ENCODE measurements at regions not wholly inside any gene's neighbourhood (a gene's known extent, or its start where the extent isn't known, plus 50 kb on each side); places are given as distances from the start of the nearest gene placed in this dataset.

DNA sequence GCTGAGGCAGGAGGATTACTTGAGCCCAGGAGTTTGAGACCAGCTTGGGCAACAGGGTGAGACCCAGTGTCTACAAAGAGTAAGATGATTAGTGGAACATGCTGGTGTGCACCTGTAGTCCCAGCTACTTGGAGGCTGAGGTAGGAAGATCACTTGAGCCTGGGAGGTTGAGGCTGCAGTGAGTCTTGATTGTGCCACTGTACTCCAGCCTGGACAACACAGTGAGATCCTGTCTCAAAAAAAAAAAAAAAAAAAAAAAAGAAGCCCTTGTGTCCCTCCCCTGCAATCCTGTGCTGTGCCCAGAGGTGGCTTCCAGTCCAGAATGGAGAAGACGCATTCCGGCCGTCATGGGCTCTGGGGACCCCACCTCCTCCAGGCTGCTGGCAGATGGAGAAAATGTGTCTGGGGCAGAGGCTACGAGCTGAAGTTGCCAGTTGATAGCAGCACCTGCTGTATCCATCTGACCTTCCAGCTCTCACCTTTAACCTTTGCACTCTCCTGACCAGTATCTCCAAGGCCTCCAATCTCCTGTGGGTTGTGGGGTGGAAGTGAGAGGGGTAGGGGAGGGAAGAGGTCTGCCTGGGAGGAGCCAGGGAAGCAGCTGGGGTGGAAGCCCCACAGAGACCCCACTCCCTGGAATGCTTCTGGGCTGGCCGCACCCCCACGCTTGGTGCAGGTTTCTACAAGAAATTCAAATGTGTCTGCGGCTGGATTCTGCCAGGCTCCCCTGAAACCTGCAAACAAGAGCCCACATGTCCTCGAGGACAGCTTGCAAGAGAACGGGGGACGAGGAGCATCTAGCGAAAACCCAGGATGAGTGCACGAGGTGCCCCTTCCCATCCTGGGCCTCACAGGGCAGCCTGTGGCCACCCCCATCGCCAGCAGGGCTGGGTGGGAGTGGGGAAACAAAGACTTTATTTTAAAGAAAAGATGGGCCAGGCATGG, 148.3 kb upstream of the IER5L start:
- TF ChIP-seq POLR2A (IDR thresholded peaks at IDR 0.05; ENCODE audit: low read length) (no peak), GATA1 (IDR thresholded peaks at IDR 0.05; ENCODE audit: low read depth, low read length) (no peak)
- no peak for DNase-seq

DNA sequence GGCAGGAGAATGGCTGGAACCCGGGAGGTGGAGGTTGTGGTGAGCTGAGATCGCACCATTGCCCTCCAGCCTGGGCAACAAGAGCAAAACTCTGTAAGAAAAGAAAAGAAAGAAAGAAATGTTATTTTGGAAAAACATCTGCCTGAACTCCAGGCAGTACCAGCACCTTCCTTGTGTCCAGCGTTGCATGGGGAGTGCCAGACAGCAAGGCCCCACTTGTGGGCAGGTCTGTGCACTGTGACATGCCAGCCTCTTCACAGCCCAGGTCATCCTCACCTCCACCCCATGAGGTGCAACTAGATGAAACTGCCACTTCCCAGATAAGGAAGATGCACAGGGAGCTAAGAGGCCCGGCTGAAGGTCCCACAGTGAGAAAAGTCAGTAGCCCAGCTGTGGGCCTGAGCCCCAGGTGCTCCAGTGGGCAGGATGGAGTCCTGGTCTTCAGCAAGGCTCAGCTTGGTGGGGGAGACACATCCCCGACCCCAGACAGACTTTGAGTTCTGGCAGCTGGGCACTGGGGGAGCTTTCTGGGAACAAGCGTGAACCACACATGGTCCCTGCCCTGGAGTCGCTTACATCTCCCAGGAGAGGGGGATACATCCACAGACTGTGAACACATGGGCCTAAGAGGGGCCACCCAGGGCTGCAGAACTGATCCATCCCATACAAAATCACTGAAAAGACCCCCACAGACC, 146.9 kb upstream of the IER5L start:
- DNase-seq: no peak
- no peak for TF ChIP-seq GATA1 (IDR thresholded peaks at IDR 0.05; ENCODE audit: low read depth, low read length)
- no peak for TF ChIP-seq POLR2A (IDR thresholded peaks at IDR 0.05; ENCODE audit: low read length)

DNA sequence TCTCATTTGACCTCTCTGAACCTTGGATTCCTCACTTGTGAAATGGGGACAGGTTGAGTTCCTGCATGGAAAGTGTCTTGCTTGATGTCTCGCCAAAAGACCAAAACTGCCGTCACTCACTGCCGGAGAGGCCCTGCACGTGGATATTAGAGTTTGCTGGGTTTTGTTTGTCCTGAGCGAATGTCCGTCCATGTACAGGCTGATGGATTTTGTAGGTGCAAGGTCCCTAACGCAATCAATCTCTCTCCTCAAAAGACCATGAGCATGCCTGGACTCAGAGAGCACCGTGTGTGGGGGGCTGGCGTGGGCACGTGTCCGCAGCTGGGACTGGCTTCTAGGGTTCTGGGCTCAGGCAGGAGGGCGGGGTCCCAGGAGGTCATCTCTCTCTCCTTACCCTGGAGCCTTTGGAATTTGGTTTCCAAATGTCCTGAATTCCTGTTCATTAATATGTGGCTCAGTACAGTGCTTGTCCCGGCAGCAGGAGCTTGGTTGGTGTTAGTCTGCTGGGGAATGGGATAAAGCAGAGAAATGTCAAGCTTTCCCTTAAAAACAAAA, 146.0 kb upstream of the IER5L start:
- no peak for DNase-seq
- no peak for TF ChIP-seq GATA1 (IDR thresholded peaks at IDR 0.05; ENCODE audit: low read depth, low read length)

DNA sequence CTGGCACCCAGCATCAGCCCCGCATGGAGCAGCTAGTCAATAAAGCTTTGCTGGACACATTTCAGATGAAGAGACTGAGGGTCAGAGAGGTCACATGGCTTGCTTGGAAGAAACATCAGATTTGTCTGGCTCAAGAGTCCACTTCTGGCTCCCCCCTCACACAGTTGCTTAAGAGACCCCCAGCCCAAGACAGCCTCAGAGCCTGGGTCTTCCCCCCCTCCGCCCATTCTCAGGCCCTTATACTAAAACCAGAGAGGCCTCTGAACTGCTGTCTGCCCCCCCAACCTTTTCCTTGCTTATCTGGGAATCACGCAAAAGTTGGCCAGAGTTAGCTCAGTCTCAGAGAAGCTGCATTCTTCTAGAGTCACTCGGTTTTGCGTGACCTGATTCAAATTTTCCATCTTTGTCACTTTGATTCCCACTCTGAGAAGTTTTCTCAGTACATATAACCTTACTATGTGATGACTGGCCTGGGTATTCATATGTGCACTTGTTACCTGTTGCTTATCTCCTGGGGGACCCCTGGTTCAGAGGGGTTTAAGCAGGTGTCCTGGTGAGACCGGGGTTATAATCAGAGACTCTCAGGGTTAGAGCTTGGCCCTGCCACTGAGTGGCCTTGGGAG, 145.4 kb upstream of the IER5L start:
- no peak for DNase-seq
- TF ChIP-seq GATA1 (IDR thresholded peaks at IDR 0.05; ENCODE audit: low read depth, low read length): no peak
- no peak for TF ChIP-seq POLR2A (IDR thresholded peaks at IDR 0.05; ENCODE audit: low read length)

DNA sequence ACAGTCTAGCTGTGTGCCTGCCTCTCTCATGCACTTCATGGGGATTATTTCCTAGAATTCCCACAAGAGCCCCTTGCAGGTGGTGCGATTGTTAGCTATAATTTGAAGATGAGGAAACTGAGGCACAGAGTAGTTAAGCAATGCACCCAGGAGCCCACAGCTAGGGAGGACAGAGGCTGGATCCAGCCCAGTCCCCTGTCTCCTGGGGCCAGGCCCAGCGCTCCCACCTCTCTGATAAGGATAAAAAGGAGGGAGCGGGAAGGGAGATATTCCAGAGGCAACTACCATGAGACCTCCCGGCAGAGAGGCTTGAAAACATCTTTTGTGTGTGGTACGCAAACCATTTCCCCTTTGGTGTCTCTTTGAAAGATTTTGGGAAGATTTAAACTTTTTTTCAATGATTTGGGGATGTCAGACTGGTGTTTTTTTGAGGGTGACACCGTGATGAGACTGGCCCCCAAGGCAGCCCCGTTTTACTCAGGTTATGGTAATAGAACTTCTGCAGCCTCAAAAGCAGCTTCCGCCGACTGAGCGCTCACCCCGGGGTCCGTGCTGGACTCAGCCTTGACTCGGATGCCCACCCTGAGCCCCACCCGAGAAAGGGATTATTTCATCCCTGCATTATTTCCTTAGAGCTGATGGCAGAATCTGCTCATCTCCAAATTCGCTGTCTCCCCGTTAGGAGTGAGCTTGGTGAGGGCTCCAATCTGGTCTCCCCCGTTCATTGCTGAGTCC, 144.7 kb upstream of the IER5L start:
- DNase-seq: no peak
- no peak for TF ChIP-seq POLR2A (IDR thresholded peaks at IDR 0.05; ENCODE audit: low read length)
- no peak for TF ChIP-seq GATA1 (IDR thresholded peaks at IDR 0.05; ENCODE audit: low read depth, low read length)

DNA sequence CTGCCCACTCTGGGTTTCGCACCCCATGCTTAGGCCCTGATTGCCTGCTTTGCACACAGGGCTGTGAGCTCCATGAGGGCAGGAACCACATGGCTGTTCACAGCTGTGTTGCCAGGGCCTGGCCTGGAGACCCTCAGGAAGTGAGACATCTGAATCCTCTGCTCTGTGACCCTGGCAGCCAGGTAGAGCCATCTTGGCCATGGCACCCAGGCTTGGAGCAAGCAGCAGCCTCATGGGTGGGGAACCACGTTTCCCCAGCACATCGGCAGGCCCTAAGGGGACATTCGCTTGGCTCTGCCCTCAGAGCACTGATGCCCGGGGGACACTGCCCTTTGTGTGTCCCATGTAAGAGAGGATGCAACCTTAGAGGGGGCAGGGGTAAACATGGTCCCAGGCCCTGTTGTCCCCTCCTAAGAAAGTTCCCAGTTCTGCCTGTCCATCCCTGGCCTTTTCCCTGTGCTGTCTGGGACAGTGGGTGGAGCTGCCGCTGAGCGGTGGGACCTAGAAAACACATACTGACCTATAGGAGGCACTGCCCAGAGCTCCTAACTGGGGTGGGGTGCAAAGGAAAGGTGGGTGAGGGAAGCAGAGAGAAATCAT, 144.1 kb upstream of the IER5L start:
- DNase-seq: no peak
- TF ChIP-seq POLR2A (IDR thresholded peaks at IDR 0.05; ENCODE audit: low read length): no peak
- no peak for TF ChIP-seq GATA1 (IDR thresholded peaks at IDR 0.05; ENCODE audit: low read depth, low read length)

DNA sequence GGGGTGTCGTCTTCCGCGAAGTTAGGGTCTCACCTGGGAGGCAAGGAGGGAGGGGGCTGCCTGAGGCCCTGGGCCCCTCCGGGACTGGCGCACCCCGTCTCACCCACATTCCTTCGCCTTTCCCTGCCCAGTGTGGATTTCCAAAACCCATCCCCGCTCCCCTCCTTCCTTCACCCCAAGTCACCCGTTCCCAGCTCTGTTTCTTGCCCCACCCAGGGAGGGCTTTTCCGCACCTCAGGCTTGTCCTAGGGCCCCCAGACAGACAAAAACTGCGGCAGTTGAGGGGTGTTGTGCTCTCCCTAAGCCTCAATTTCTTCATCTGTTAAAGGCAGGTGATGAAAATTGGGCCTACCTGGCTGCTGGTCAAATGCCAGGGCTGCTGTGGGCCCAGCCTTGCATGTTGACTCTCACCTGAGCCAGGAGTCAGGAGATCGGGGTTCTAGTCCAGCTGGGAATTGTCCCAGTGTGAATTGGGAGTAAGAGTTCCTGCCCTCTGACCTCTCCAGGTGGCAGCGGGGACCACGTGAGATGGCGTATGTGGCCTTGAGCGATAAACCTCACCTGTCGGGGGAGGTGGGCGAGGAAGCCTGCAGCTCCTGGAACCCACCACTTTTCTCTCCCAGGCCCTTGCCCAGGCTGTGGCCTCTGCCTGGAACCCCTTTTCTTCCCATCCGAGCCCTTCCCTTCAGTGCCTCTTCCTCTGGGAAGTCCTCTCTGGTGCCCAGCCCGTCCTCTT, 143.4 kb upstream of the IER5L start:
- no peak for TF ChIP-seq GATA1 (IDR thresholded peaks at IDR 0.05; ENCODE audit: low read depth, low read length)
- TF ChIP-seq POLR2A (IDR thresholded peaks at IDR 0.05; ENCODE audit: low read length): no peak
- no peak for DNase-seq

DNA sequence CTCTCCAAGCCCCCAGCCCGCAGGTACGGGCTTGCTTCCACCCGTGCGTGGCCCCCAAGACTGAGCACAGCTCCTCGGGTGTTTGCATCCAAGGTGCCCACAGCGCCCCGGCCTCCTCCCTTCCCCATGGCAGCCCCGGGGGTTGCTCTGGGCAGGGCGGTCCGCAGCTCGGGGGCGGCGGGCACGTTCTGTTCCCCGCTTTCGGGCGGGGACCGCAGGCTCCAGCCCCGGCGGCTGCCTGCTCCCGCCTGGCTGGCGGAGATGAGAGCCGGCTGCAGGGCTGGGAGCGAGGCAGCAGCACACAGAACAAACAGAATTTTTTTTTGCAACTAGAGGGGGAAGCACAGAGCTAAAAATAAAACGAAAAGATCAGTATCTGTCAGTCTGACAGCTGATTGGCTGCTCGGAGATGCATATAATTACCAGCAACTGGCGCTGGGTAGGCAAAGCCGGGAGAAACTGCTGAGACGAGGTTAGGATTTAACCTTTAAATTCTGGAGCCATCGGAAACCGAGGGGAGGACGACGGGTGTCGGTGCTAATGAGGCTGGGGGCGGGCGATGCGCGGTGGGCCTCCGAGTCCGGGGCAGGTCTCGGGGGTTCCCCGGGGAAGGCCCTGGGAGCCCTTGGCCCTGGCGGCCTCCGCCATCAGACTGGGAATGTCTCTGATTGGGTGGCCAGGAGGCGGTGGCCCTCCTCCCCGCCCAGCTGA, 142.7 kb upstream of the IER5L start:
- no peak for TF ChIP-seq GATA1 (IDR thresholded peaks at IDR 0.05; ENCODE audit: low read depth, low read length)
- no peak for TF ChIP-seq POLR2A (IDR thresholded peaks at IDR 0.05; ENCODE audit: low read length)
- DNase-seq: no peak

DNA sequence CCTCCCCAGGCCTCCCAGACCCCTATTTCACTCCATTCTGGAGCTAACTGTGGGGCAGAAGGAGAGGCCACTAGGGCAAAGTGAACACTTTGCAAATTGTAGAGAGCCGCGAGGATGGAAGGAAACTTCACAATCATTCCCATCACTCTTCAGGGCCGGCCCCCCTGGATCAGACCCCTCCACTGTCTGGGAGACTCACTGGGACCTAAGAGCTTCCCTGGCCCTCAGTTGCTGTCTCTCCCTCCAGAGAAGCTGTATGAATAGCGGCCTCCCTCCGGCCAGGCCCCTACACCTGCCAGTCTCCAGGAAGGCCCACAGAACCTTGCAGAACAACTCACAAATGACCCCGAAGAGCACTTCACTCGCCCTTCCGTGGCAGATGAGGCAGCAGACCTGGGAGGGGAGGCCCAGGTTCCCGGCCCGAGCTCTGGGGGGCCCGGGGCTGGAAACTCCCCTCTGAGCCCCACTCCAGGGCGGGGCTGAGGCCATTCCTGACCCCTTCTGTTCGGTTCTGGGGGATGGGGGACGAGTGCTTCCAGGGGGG, 141.9 kb upstream of the IER5L start:
- no peak for DNase-seq
- TF ChIP-seq GATA1 (IDR thresholded peaks at IDR 0.05; ENCODE audit: low read depth, low read length): no peak
- no peak for TF ChIP-seq POLR2A (IDR thresholded peaks at IDR 0.05; ENCODE audit: low read length)

DNA sequence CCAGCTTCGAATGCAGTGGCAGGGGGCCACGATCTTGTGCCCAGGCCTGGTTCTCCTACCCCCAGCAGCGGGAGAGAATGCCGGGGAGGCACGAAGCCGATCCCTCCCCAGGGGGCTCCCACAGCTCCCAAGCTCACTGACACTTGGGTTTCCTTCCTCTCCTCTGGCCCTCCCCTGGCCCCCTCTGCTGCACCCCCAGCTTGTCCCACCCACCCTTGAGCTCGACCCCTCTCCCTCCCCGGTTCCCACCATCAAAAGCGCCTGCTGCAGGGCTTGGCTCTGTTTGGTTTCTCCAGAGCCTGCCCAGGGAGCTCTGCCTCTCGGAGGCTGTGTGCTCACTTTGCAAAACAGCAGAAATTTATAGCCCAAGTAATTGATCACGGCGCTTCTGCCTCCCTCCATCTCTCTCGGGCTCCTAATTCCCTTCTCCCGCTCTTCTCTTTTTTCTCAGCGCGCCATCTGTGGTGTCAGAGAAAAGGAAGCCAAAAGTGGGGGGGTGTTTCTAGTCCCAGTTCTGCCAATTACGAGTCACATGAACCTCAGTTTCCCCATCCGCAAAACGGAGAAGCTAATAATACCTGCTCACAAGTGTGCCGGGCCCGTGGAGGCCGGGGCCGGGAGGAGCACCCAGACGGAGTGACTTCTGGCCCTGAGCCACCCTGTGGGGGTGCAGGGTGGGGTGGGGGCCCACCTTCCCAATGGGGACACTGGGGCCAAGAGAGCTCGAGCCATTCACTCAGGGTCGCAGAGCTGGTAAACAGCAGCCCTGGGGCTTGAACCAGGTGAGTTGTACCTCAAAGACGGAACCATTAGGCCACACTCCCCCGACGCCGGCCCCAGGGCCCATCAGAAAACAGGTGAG, 141.2 kb upstream of the IER5L start:
- TF ChIP-seq POLR2A (IDR thresholded peaks at IDR 0.05; ENCODE audit: low read length) (no peak), GATA1 (IDR thresholded peaks at IDR 0.05; ENCODE audit: low read depth, low read length) (no peak)
- no peak for DNase-seq

Measured in erythroblast (primary cell).